ENCODE measurements at regions not wholly inside any gene's neighbourhood (a gene's known extent, or its start where the extent isn't known, plus 50 kb on each side); places are given as distances from the start of the nearest gene placed in this dataset.

DNA sequence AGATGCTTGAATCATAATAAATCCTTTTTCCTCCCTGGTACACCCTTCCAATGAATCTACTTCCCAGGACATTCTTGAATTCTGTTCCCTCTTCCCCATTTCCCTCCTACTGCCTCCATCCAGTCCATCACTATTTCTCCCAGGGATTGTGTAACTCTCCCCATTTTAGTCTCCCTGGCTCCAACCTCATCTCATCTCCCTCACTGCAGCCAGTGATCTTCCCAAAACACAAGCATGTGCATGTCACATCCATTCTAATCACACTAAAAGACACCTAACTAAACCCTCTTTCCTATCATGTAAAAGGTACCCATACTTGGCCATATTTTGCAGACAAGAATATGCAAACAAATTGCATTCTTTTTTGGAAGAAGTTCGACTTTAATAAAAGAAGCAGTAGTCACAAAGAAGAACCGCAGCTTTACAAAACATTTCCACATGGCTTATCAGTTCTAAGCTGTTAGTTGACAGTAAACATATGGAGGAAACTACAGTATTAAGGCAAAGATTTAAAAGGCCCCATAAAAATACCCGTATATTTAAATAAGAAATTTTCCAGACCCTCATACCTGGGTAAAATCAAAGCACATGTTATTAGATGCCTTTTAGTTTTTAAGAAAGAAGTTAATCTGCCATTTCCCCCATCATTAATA is 111.0 kb downstream of the KCTD12 start:
- no peak for TF ChIP-seq GATA3 (IDR thresholded peaks at IDR 0.05; ENCODE audit: low read depth, low read length)
- no peak for TF ChIP-seq GATA2 (IDR thresholded peaks at IDR 0.05; ENCODE audit: low read depth, low read length)

DNA sequence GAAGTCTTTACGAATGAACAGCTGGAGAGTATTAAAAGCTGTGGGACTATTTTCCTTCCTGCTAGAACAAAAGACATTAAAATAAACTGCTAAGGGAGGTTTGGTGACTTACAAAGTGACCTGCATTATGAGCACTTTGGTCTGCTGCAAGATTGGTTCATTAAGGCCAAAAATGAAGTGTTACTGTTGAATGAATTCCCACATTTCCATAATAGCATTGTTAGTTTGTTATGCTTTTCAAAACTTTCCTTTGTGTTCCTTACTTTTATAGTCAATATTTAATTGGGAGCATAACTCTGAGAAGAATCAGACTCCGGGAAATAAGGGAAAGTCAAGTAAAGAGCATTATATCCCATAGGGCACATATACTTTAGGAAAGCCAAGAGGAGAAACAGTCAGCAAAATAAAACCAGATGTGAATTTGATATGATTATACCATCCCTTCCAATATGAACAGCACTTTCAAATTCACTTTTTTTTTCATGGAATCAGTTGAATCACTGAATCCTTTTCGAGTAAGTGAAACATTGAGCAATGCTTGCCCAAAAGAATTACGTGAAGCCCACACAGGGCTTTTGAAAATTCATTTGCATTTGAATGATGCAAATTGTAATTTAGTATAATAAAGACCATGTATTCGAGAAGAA is 112.6 kb downstream of the KCTD12 start:
- TF ChIP-seq GATA3 (IDR thresholded peaks at IDR 0.05; ENCODE audit: low read depth, low read length), result no peak
- no peak for TF ChIP-seq GATA2 (IDR thresholded peaks at IDR 0.05; ENCODE audit: low read depth, low read length)

DNA sequence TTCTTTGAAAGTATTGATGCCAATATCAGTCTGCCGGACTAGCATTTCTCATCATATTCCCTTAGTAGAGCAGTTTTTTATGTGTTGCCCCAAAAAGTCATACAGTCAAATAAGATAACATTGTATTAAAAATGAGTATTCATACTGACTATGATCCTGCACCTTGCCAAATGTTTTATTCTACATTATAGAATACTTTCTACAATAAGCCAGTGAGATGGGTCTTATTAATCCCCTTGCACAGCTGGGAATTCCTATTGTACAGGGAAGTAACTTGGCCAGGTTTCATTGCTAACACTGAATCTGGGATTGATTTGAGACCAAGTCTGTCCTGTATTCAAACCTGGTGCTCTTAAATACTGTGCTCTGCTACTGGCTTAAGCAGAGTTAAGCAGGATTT is 114.0 kb downstream of the KCTD12 start:
- no peak for TF ChIP-seq GATA2 (IDR thresholded peaks at IDR 0.05; ENCODE audit: low read depth, low read length)
- no peak for TF ChIP-seq GATA3 (IDR thresholded peaks at IDR 0.05; ENCODE audit: low read depth, low read length)

DNA sequence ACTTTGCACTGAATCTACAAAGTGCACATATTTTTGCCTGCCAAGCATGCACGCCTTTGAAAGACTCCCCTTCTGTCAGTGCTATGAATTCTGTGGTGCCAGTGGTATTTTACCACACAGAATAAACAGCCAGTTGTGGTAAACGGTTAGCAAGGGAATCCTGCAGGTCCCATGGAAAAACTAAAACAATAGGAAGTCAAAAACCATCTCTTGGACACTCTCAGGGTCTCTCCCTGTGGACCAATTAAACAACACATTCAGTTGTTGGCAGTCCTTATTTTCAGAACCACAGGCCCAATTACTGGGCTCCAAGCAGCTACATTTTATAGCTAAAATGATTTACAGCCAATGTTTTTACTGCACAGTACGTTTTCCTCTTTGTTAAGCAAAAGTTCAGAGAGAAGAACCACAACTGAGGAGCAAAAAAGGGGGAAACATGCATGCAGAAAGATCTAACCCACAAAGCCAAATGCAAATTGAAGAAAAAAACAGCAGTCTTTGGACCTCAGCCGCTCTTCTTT is 116.9 kb downstream of the KCTD12 start:
- TF ChIP-seq GATA3 (IDR thresholded peaks at IDR 0.05; ENCODE audit: low read depth, low read length) (no peak), GATA2 (IDR thresholded peaks at IDR 0.05; ENCODE audit: low read depth, low read length) (no peak)

DNA sequence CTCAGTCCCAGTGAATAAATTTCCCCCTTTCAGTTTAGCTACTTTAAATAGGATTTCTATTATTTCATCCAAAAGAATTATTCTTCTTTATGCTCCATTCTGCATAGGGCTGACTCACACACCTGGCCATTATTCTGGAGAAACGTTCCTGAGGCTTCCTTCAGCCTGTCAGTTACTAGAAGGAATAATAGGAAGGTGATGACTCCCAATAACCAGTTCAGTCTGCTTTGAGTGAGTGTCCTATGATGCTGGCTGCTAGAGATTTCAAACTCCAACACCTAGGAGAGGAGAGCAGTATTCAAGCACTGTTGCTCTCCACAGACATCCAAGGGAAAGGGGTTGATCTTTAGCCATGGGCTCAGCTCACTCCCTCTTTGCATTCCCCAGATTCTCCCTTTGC is 117.8 kb downstream of the KCTD12 start:
- no peak for TF ChIP-seq GATA2 (IDR thresholded peaks at IDR 0.05; ENCODE audit: low read depth, low read length)
- no peak for TF ChIP-seq GATA3 (IDR thresholded peaks at IDR 0.05; ENCODE audit: low read depth, low read length)

DNA sequence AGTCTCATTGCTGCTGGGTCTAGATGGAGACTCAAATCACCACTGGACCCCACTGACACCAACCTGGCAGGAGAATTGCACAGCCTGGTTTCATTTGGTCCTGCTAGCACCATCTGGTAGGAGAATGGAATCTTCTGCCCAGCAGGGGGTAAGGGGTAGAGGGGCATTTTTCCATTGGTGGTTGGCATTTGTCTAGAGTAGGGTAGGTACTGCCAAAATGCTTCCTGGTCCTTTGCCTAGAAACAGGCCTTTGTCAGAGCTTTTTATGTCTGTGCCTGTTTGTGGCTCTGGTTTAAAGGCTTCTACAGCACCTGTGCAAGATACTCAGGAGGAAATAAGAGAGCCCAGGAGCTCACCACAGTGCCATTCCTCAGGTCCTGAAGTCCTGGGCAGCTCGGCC is 121.3 kb downstream of the KCTD12 start:
- no peak for TF ChIP-seq GATA2 (IDR thresholded peaks at IDR 0.05; ENCODE audit: low read depth, low read length)
- no peak for TF ChIP-seq GATA3 (IDR thresholded peaks at IDR 0.05; ENCODE audit: low read depth, low read length)

DNA sequence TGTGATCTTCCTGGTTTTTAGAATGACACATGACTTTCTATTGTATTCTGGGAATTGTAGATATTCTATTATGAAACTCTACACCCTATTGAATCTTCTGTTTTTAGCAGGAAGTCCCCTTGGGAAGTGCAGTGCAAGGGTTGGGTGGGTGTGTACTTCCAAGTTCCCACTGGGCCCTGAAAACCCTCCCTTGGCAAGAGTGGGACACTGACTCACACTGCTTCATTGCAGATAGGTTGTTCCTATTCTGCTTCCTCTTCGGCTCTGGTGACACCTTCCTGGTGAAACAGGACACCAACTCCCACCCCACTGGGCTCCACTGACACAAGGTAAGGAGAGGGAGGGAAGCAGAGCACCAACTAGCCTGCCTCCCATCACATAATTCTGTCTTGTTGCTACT is 121.8 kb downstream of the KCTD12 start:
- TF ChIP-seq GATA2 (IDR thresholded peaks at IDR 0.05; ENCODE audit: low read depth, low read length), result no peak
- no peak for TF ChIP-seq GATA3 (IDR thresholded peaks at IDR 0.05; ENCODE audit: low read depth, low read length)

DNA sequence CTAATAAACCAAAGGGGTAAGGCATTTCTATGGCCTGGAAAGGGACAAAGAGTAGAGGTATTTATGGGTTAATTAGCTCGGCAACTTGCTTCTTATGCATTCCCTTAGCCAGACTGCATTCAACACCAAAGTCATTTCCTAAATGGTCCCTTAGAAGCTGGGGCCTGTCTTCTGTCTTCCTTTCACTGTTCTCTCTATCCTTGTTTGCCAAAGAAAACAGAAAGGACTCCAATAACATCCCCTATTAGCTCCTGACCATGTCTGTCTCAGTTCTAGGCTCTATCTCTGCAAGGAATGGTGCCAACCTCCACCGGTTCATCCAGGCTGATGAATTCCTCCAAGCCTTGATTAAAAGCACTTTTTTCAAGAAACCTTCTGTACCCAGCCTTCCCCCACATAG is 123.5 kb downstream of the KCTD12 start:
- TF ChIP-seq GATA2 (IDR thresholded peaks at IDR 0.05; ENCODE audit: low read depth, low read length), result no peak
- no peak for TF ChIP-seq GATA3 (IDR thresholded peaks at IDR 0.05; ENCODE audit: low read depth, low read length)

DNA sequence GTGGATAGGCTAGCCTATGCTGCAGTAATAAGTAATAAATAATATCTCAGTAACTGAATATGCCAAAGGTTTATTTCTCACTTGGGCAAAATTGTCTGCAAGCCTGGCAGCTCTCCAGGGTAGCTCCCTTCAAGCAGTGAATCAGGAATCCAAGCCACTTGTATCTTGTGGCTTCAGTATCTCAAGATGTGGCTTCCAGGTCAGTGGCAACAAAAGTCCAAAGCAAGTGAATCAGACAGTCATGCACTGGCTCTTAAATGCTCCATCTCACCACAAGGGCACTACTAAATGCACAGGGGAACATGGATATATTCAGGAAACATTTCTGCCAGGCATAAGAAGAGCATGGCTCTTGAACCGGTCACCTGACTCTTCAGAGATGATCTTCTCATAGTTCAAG is 126.3 kb downstream of the KCTD12 start:
- TF ChIP-seq GATA3 (IDR thresholded peaks at IDR 0.05; ENCODE audit: low read depth, low read length), result no peak
- TF ChIP-seq GATA2 (IDR thresholded peaks at IDR 0.05; ENCODE audit: low read depth, low read length), result no peak

DNA sequence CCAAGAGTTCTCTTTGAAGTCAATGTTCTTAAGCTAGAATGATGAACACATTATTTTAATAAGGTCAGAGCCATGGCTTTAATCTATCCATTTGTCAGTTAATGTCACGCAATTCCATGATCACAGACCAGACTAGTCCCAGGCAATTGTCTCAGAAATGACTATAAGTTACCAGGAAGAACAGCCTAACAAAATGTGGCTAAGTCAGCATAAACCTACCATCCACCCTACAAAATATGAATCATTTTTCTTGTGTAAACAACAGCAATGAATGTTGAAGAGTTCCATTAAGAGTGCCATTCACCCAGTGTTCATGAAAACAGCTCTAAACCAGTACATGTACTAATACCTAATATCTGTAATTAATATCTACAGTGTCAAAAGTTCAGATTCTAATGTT is 127.5 kb downstream of the KCTD12 start:
- no peak for TF ChIP-seq GATA3 (IDR thresholded peaks at IDR 0.05; ENCODE audit: low read depth, low read length)
- no peak for TF ChIP-seq GATA2 (IDR thresholded peaks at IDR 0.05; ENCODE audit: low read depth, low read length)

DNA sequence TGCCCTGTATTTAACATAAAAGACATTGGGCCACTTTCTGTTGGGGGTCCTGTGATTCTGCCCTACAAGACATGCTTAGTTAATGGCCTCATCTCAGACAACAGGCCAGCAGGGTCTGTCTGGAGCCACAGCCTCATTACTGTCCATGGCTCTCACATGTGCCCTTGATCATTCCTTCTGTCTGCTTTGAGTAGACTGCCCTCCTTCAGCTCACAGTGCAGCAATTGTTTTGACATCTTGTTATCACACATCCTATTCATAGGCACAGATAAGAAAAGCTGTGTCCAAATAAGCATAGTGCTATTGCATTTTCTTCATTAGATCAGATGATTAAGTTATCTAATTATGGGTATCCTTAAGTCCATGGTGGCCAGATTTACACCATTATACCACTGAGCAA is 127.9 kb downstream of the KCTD12 start:
- TF ChIP-seq GATA2 (IDR thresholded peaks at IDR 0.05; ENCODE audit: low read depth, low read length) (peak; percentile 66), GATA3 (IDR thresholded peaks at IDR 0.05; ENCODE audit: low read depth, low read length) (peak; percentile 84)

DNA sequence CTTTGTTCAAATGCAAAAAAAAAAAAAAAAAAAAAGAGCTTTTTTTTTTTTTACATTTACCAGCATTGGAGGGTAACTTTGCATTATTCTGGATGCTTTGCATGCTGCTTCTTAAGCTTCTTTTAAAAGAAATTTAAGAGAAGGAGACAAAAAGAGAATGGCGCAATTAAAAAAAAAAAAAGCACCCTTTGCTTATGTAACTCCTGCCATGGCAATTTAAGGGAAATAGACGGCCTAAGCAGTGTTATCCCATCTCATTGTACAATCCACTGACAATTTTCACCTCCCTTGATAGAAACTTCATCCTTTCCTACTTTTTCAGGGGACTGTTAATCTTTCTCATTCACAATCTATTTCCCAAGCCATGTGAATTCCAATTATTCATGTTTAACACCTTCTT is 129.8 kb downstream of the KCTD12 start:
- TF ChIP-seq GATA2 (IDR thresholded peaks at IDR 0.05; ENCODE audit: low read depth, low read length) (no peak), GATA3 (IDR thresholded peaks at IDR 0.05; ENCODE audit: low read depth, low read length) (no peak)

DNA sequence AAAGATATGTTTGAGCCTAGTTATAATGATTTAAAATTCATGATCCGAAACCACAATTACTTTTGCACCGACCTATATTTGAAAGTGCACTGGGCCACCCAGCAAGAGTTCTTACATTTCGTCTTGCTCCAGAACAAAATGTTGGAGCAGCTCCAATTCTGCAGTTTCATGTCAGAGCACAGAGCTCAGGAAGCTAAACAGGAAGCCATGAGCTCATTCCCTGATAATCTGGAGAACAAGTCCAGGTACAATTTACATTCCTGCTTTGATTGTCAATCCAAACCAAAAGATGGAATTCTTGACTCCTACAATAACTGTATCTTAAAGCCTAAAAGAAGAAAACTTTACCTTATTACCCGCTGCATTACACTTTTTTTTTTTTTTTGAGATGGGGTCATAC is 131.8 kb downstream of the KCTD12 start:
- no peak for TF ChIP-seq GATA3 (IDR thresholded peaks at IDR 0.05; ENCODE audit: low read depth, low read length)
- TF ChIP-seq GATA2 (IDR thresholded peaks at IDR 0.05; ENCODE audit: low read depth, low read length), result no peak

DNA sequence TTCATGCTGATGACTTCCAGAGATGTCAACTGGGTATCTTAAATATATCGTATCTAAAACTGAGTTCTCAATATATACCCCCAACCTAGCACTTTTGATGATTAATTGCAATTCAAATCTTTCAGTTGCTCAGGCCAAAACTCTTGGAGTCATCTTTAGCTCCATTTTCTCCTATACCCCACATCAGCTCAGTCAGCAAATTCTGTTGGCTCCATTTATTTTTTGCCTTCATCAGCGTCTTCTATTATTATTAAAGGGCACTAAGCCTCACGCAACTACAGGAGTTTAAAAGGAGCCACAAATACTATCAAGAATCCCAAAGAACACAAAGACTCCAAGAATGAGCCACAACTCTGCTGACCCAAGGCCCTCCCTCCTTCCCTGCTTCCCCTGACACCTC is 134.9 kb downstream of the KCTD12 start:
- TF ChIP-seq GATA3 (IDR thresholded peaks at IDR 0.05; ENCODE audit: low read depth, low read length), result no peak
- TF ChIP-seq GATA2 (IDR thresholded peaks at IDR 0.05; ENCODE audit: low read depth, low read length), result no peak

DNA sequence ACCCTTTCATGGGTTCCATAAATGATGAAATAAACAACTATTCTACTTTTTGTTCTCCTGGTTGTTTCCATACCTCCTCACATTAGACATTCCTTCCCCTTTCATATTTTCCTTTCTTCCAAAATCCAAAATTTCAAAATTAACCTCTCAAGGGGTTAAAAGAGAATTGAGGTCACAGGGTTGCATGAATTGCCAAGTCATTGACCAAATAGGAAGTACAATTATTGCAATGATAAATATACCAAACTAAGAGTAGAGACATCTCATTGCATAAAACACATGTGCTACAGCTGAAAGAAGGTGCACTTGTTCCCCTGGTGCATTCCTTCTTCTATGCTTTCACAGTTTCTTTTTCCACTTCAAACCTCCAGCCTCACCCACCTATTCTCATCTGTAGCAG is 136.1 kb downstream of the KCTD12 start:
- TF ChIP-seq GATA3 (IDR thresholded peaks at IDR 0.05; ENCODE audit: low read depth, low read length) (no peak), GATA2 (IDR thresholded peaks at IDR 0.05; ENCODE audit: low read depth, low read length) (no peak)
